Right cardiac atrium (tissue), 5 donors: ENCODE measurements at regions not wholly inside any gene's neighbourhood (a gene's known extent, or its start where the extent isn't known, plus 50 kb on each side); places are given as distances from the start of the nearest gene placed in this dataset.
A peak's percentile ranks its signal among the peaks of the same experiment; 100 is the strongest.

Source experiments
- ATAC-seq, 2 donors: fragments of 200-7000 bp; cut with Tn5 transposase; one replicate each; pipeline versions ENCODE4 v1.8.0 to v1.9.1; 2020; ENCODE audit warnings: moderate library complexity in 2 of 2, mild to moderate bottlenecking in 1 of 2
- DNase-seq, 3 donors: peaks; one replicate each; pipeline ENCODE4 v3.0.0-alpha.2; 2020
- H3K27ac ChIP-seq: one replicate; pipeline ENCODE4 v1.5.1; 2013; ENCODE audit warnings: mild to moderate bottlenecking, low read length, control low read depth, moderate library complexity
- H3K27me3 ChIP-seq: one replicate; pipeline ENCODE4 v1.6.1; 2013; ENCODE audit not compliant: control insufficient read depth, insufficient read depth
- H3K4me1 ChIP-seq: one replicate; pipeline ENCODE4 v1.6.1; 2013; ENCODE audit warnings: low read length; ENCODE audit not compliant: control insufficient read depth, insufficient read depth
- H3K4me3 ChIP-seq: one replicate; pipeline ENCODE4 v1.5.1; 2013; ENCODE audit warnings: low read length, control low read depth
- H3K9me3 ChIP-seq: one replicate; pipeline ENCODE4 v1.6.1; 2013; ENCODE audit warnings: low read length; ENCODE audit not compliant: control insufficient read depth
- WGBS: extraction: QIAGEN DNeasy Blood & Tissue Kit; methylation state at CpG from one replicate; pipeline ENCODE4 v1.1.7; 2013; 5-methylcytosine and 5-hydroxymethylcytosine counted together
- intact Hi-C, 4 donors: fragments of 100-400 bp; cut with DNase I; formaldehyde crosslinking; loops; one replicate each; pipeline versions ENCODE4 v1.11.0 to v1.14.0; 2022 to 2023
- donor health status: healthy with polysubstance abuse.
- donor health status: DM: no; HTN: yes; CAD: no.
- donor health status: DM: no; HTN: no; CAD: no.
- donor health status: DM: no; HTN: yes; CAD: no; lungs with severe emphysema.
- donor health status: DM: yes; HTN: yes; CAD: no.

- Histone ChIP-seq H3K4me1 (no peaks in the 10 kb centered on the region), H3K27ac (no peak overlapping the region), H3K27me3 (no peaks in the 10 kb centered on the region), H3K9me3 (no peaks in the 10 kb centered on the region), H3K4me3 (no peak overlapping the region)
- DNase-seq (peak in 2 of 3 donors; percentile 47 to 64), ATAC-seq (no peak)
- intact Hi-C loops, result loop anchor here in 2 of 4 donors (10.0 kb wide), 3 partner anchors 85 to 895 kb away; no protein-coding TSS in a partner anchor
- 86% methylated on average over 9 of the region's 9 CpGs for WGBS
These were observed 266.3 kb downstream of the RPS24 start for GRCh38 chr10:78299851-78300468.

GRCh38 chr10:78300526-78300925 is 266.9 kb downstream of the RPS24 start:
- no peaks in the 10 kb centered on the region for H3K4me1 ChIP-seq
- ATAC-seq (no peak), DNase-seq (no peak)
- no peaks in the 10 kb centered on the region for H3K9me3 ChIP-seq
- 99% methylated on average over 2 of the region's 2 CpGs for WGBS
- intact Hi-C loops, result loop anchor here in 2 of 4 donors (10.0 kb wide), 3 partner anchors 86 to 894 kb away; no protein-coding TSS in a partner anchor
- H3K27me3 ChIP-seq, result no peaks in the 10 kb centered on the region
- no peak overlapping the region for H3K4me3 ChIP-seq
- no peak overlapping the region for H3K27ac ChIP-seq

GRCh38 chr10:78301481-78301880 is 267.8 kb downstream of the RPS24 start:
- Histone ChIP-seq H3K4me3 (no peak overlapping the region), H3K27ac (no peak overlapping the region), H3K27me3 (no peaks in the 10 kb centered on the region), H3K4me1 (no peaks in the 10 kb centered on the region), H3K9me3 (no peaks in the 10 kb centered on the region)
- no peak for DNase-seq
- intact Hi-C loops, result loop anchor here in 2 of 4 donors (10.0 kb wide), 3 partner anchors 87 to 893 kb away; no protein-coding TSS in a partner anchor
- ATAC-seq, result no peak
- 76% methylated on average over 10 of the region's 10 CpGs for WGBS

- H3K4me3 ChIP-seq, result no peak overlapping the region
- no peaks in the 10 kb centered on the region for H3K27me3 ChIP-seq
- 78% methylated on average over 11 of the region's 11 CpGs for WGBS
- ATAC-seq, result no peak
- H3K4me1 ChIP-seq, result no peaks in the 10 kb centered on the region
- no peaks in the 10 kb centered on the region for H3K9me3 ChIP-seq
- peak overlapping the region; percentile 82 for H3K27ac ChIP-seq
- no peak for DNase-seq
- intact Hi-C loops, result loop anchor here in 2 of 4 donors (10.0 kb wide), 3 partner anchors 87 to 893 kb away; no protein-coding TSS in a partner anchor
These were observed 268.5 kb downstream of the RPS24 start for GRCh38 chr10:78301891-78302738.

GRCh38 chr10:78302739-78302988 is 269.0 kb downstream of the RPS24 start:
- intact Hi-C loops, result loop anchor here in 2 of 4 donors (10.0 kb wide), 3 partner anchors 88 to 892 kb away; no protein-coding TSS in a partner anchor
- DNase-seq, result no peak
- WGBS, result 7% methylated on average over 3 of the region's 3 CpGs

GRCh38 chr10:78302989-78303854 is 269.6 kb downstream of the RPS24 start:
- intact Hi-C loops, result loop anchor here in 2 of 4 donors (10.0 kb wide), 3 partner anchors 88 to 892 kb away; no protein-coding TSS in a partner anchor
- Histone ChIP-seq H3K27ac (peak overlapping the region; percentile 82), H3K27me3 (no peaks in the 10 kb centered on the region), H3K4me1 (no peaks in the 10 kb centered on the region), H3K4me3 (peak overlapping the region; percentile 51), H3K9me3 (no peaks in the 10 kb centered on the region)
- 6% methylated on average over 80 of the region's 81 CpGs for WGBS
- peak; percentile 97 to 99 for ATAC-seq
- peak; percentile 95 to 99 (median 98) for DNase-seq

More at GRCh38 chr10:78302739-78302988, 269.0 kb downstream of the RPS24 start:
- H3K9me3 ChIP-seq, result no peaks in the 10 kb centered on the region
- H3K27me3 ChIP-seq, result no peaks in the 10 kb centered on the region
- peak overlapping the region; percentile 51 for H3K4me3 ChIP-seq
- H3K27ac ChIP-seq, result peak overlapping the region; percentile 82
- ATAC-seq, result no peak
- H3K4me1 ChIP-seq, result no peaks in the 10 kb centered on the region

- no peak for ATAC-seq
- intact Hi-C loops, result loop anchor here in 2 of 4 donors (10.0 kb wide), 3 partner anchors 90 to 890 kb away; no protein-coding TSS in a partner anchor
These were observed 270.7 kb downstream of the RPS24 start for GRCh38 chr10:78304091-78305045.

GRCh38 chr10:78305311-78305710 is 271.6 kb downstream of the RPS24 start:
- intact Hi-C loops, result loop anchor here in 2 of 4 donors (10.0 kb wide), 3 partner anchors 91 to 889 kb away; no protein-coding TSS in a partner anchor
- no peaks in the 10 kb centered on the region for H3K4me1 ChIP-seq
- no peak overlapping the region for H3K4me3 ChIP-seq
- H3K9me3 ChIP-seq, result no peaks in the 10 kb centered on the region
- H3K27ac ChIP-seq, result no peak overlapping the region
- no peaks in the 10 kb centered on the region for H3K27me3 ChIP-seq
- no peak for DNase-seq
- 80% methylated on average over 3 of the region's 3 CpGs for WGBS
- ATAC-seq, result no peak

More at GRCh38 chr10:78304091-78305045, 270.7 kb downstream of the RPS24 start:
- Histone ChIP-seq H3K27me3 (no peaks in the 10 kb centered on the region), H3K4me1 (no peaks in the 10 kb centered on the region), H3K27ac (no peak overlapping the region), H3K4me3 (no peak overlapping the region), H3K9me3 (no peaks in the 10 kb centered on the region)
- WGBS, result 88% methylated on average over 12 of the region's 12 CpGs
- no peak for DNase-seq

- no peaks in the 10 kb centered on the region for H3K27me3 ChIP-seq
- H3K9me3 ChIP-seq, result no peaks in the 10 kb centered on the region
- no peaks in the 10 kb centered on the region for H3K4me1 ChIP-seq
- intact Hi-C loops, result loop anchor here in 2 of 4 donors (10.0 kb wide), 3 partner anchors 92 to 888 kb away; no protein-coding TSS in a partner anchor
- H3K27ac ChIP-seq, result no peak overlapping the region
- DNase-seq (no peak), ATAC-seq (no peak)
- 92% methylated on average over 5 of the region's 5 CpGs for WGBS
- H3K4me3 ChIP-seq, result no peak overlapping the region
These were observed 272.7 kb downstream of the RPS24 start for GRCh38 chr10:78306358-78306757.
